GM19328 (cell line): ENCODE measurements at regions not wholly inside any gene's neighbourhood (a gene's known extent, or its start where the extent isn't known, plus 50 kb on each side); places are given as distances from the start of the nearest gene placed in this dataset.
"Not testable (repeated sequence)": the region's sequence is repeated elsewhere in the genome, so short reads cannot be mapped to it uniquely, and the experiment has no call there.

ENCODE experiments used
- ATAC-seq: cut with Tn5 transposase; IDR thresholded peaks from one replicate; pipeline ENCODE4 v1.9.1; 2021; ENCODE audit warnings: mild to moderate bottlenecking, moderate library complexity; ENCODE audit not compliant: unreplicated experiment

- no peak for ATAC-seq
These were observed 875.4 kb upstream of the WWC1 start for GRCh38 chr5:167415779-167416746.

- ATAC-seq: no peak
These were observed 873.8 kb upstream of the WWC1 start for GRCh38 chr5:167417662-167418061.

GRCh38 chr5:167425161-167425560, 866.3 kb upstream of the WWC1 start:
- no peak for ATAC-seq

DNA sequence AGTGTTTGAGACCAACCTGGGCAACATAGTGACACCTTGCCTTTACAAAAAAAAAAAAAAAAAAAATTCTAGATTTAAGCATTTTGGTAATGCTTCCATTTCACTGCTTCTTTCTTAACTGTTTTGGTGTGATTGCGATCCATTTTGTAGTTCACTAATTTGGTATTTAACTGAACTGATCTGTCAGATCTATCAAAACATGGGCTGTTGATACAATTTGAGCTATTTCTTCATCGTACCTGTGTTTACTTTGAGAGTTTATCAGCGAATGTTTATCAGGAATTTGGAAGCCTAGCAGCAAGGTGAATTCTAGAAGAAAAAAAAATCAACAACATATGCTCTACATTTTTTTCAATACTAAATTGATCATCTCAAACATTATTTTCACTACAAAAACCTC, 864.9 kb upstream of the WWC1 start:
- ATAC-seq: no peak

DNA sequence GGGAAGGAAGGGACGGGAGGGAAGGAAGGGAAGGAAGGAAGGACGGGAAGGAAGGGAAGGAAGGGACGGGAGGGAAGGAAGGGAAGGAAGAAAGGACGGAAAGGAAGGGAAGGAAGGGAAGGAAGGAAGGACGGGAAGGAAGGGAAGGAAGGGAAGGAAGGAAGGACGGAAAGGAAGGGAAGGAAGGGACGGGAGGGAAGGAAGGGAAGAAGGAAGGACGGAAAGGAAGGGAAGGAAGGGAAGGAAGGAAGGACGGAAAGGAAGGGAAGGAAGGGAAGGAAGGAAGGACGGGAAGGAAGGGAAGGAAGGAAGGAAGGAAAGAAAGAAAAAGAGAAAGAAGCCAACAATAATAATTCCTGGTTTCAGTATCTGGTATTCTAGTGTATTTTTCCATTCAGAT, 863.8 kb upstream of the WWC1 start:
- not testable (repeated sequence) for ATAC-seq

- ATAC-seq: no peak
These were observed 850.6 kb upstream of the WWC1 start for GRCh38 chr5:167440846-167441245.

DNA sequence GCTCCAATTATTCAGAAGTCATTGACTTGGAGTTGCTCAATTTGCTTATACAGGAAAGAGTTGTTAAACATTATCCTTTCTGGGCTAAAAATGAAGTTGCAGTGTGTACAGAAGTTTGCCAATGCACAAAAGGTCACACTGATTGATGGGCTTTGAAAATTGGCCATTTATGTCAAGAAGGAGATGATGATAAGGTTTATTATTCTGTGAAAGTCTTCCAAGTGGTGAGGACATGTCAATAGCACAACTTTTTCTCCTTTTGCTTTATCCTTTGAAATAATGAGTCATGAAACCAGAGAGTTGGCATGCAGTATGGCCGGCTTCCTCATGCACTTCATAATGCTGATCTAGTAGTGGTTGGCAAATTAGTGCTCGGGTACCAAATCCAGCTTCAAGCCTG, 848.5 kb upstream of the WWC1 start:
- no peak for ATAC-seq

DNA sequence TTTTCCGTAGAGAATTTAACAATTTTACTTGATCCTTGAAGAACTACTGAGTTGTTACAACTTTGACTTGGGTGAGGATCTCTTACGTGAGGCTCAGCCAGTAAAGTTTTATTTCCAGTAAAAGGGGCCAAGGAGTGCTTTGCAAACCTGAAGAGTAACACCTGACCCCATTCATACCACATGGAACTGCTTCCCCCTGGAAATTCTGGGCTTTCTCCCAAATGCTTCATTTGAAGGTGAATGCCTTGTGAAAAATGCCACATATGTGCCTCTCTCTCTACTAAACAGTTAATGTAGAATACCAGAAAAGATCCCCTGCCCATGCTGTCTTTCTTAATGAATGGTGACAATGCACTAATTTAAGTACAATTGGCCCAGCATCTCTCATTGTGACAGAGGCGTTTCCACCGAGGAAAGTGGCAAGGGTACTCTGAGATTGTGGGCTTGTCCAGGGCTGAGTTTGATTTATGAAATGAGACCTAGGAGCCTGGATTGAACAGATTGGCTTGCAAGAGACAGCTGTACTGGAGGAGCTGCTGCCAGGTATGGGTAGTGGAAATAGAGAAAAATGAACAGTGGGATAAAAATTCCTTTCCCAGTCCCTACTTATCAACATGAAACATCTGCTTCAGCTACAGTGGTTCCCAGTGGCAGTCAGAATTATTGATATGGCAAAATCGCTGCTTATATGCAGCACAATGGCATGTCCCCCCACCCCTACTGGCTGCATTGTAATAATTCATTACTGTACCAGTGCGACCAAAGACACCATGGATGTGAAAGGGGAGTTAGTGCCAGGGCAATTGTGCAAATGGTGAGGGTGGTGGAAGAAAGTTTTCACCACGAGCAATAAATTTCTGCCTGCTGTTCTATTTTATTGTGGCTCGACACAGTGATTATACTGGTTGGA, 843.7 kb upstream of the WWC1 start:
- no peak for ATAC-seq

GRCh38 chr5:167448376-167448775, 843.1 kb upstream of the WWC1 start:
- ATAC-seq: no peak

DNA sequence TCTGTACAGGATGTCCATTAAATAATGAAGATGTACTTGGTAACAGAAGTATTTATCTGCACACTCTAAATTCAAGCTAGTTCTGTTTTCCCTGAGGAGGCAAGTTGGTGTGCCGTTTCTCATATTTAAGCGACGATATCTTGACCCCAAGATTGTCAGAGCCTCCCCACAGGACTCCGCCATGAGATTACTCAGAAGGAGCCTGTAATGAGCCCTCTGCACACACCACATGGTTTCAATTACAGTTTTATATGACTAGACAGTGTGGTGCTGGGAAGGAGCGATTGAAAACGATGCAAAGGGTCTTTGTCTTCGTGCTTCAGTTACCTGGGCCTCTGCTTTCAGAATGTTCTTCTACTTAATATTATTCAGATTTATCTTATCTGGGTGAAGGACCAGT, 840.4 kb upstream of the WWC1 start:
- no peak for ATAC-seq

DNA sequence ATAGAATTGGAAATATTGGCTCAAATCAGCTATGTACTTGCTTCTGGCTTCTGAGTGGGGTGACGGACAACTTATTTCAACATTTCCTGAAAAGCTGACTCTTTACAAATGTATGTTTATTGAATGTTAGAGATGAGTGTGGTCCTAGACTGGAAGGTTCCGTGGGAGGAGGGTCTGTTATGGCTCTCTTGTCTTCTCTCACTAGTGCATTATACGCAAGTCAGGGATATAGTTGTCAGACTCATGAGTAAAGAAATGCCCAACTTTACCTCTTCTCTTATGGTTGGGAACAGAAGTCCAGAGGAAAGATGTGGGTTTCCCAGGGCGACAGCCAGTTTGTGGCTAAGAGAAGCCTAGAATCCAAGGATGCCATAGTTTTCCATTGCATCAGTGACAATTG, 839.3 kb upstream of the WWC1 start:
- ATAC-seq: no peak

DNA sequence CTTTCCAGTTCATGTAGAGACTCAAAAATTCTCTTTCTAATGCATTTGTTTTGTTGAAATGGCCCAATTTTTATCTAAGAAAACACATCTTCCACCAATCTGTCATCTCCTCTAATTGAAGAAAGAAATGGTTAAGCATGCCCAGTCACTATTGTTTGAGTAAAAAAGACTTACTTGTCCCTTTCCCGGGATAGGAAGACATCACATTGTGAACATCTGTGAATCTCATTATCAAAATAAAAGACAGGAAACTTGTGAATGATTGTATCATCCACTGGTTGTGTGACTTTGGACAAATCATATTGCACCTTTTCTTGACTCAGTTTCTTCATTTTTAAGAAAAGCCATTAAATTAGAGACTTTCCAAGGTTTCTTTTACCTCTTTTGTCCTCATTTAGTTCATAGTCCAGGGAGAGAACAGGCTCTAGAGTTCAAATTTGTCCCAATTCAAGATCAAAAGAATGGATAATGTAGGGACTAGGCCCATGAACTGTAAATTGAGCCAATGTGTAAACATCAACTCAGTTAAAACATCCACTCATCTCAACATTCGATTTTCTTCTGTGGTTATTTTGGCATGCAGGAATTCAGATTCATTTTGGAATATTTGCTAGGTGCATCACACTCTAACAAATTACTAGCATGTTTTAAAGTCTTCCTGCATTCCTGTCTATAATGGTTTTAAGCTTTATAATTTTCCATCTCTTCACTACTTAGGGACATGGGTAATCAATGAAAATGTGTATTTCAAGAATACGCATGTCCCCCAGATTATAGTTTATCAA, 838.0 kb upstream of the WWC1 start:
- ATAC-seq: no peak

GRCh38 chr5:167458412-167458811, 833.0 kb upstream of the WWC1 start:
- no peak for ATAC-seq

DNA sequence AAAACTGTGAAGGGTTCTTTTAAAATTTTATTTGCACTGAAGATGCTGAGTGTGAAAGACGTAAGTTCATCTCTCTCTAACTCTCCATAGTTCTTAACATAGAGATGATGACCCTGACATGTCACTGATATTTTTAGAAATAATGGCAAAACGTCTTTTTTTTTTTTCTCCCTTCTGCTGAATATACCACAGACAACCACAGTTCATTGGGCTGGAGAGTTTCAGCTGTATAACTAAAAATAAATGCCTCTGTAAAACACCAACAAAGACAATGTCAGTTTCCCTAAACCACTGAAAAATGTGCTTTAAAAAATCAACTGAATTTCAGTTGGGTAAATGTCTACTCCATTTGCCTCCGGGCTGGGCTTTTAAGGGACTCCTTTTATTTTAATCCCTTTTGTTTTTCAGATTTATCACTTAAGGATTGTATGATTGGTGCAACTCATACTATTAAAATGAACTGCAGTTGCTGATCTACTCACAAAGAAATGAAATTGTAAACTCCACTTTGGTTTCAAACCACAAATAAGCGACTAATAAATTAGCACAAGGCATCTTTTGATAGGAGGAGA, 830.9 kb upstream of the WWC1 start:
- no peak for ATAC-seq

- ATAC-seq: no peak
These were observed 827.5 kb upstream of the WWC1 start for GRCh38 chr5:167463939-167464338.

DNA sequence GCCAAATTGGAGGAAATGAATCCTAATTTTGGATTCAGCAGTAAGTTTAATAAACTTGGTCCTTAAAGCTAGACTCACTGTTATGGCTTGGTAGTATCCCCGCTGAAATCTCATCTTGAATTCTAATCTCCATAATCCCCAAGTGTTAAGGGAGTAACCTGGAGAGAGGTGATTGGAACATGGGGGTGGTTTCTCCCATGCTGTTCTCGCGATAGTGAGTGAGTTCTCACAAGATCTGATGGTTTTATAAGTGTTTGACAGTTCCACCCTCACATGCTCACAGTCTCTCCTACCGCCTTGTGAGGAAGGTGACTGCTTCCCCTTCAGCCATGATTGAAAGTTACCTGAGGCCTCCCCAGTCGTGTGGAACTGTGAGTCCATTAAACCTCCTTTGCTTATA, 824.5 kb upstream of the WWC1 start:
- no peak for ATAC-seq

GRCh38 chr5:167472566-167473108, 818.8 kb upstream of the WWC1 start:
- no peak for ATAC-seq

DNA sequence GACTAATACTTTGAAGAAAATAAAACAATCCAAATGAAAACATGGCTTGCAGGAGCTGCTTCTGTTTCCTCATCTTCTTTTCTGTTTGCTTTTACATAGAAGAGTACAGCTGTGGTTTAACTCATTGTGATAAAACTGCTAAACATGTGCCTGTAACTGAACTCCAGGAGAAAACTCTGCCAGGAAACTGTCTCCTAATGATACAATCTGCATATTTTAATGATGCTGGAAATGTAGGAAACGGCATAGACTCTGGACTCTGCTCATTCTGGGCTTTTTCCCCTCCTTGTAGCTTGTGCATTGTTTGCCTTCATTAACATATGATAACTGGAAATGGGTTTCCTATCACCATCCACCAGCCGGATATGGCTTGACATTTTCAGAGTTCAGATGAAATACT, 813.3 kb upstream of the WWC1 start:
- no peak for ATAC-seq

- no peak for ATAC-seq
These were observed 811.7 kb upstream of the WWC1 start for GRCh38 chr5:167479779-167480178.

GRCh38 chr5:167481345-167481744, 810.1 kb upstream of the WWC1 start:
- ATAC-seq: no peak
